ENCODE measurements at regions not wholly inside any gene's neighbourhood (a gene's known extent, or its start where the extent isn't known, plus 50 kb on each side); places are given as distances from the start of the nearest gene placed in this dataset.

DNA sequence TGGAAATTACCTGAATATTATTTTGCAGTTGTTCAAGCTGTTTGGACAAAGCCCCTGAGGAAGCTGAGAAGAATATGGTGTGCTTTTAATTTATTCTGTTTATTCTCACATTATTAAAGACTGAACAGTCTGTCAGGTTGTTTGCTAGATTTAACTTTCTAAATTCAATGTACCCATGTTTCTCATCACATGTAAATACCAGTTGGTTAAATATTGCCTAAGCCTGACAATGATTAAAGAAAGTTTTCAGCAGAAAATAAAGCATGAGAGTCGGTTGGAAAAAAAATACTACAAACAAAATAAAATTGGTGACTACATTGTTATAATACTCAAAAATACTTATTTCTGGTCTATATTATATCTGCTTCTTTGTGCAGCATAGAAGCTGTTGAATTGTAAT lies 1974.7 kb downstream of the ARAP2 start:
- H3K4me3 ChIP-seq = no peak overlapping the region
- no peaks in the 10 kb centered on the region for H3K27me3 ChIP-seq (replicated peaks; ENCODE audit: insufficient read depth)
- intact Hi-C loops (cut with DNase I) = no loop called here
- DNase-seq (ENCODE audit: low spot score) = no peak
- no peak for TF ChIP-seq POLR2A (IDR thresholded peaks at IDR 0.05)
- TF ChIP-seq, protein P1, sequence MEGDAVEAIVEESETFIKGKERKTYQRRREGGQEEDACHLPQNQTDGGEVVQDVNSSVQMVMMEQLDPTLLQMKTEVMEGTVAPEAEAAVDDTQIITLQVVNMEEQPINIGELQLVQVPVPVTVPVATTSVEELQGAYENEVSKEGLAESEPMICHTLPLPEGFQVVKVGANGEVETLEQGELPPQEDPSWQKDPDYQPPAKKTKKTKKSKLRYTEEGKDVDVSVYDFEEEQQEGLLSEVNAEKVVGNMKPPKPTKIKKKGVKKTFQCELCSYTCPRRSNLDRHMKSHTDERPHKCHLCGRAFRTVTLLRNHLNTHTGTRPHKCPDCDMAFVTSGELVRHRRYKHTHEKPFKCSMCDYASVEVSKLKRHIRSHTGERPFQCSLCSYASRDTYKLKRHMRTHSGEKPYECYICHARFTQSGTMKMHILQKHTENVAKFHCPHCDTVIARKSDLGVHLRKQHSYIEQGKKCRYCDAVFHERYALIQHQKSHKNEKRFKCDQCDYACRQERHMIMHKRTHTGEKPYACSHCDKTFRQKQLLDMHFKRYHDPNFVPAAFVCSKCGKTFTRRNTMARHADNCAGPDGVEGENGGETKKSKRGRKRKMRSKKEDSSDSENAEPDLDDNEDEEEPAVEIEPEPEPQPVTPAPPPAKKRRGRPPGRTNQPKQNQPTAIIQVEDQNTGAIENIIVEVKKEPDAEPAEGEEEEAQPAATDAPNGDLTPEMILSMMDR (IDR thresholded peaks at IDR 0.05) = no peak
- no peak for TF ChIP-seq POLR2AphosphoS5 (IDR thresholded peaks at IDR 0.05)
- H3K27ac ChIP-seq = no peak overlapping the region
- H3K4me1 ChIP-seq (replicated peaks) = no peaks in the 10 kb centered on the region
- no peaks in the 10 kb centered on the region for H3K9me3 ChIP-seq
- no peaks in the 10 kb centered on the region for H3K36me3 ChIP-seq
- WGBS = 38% methylated on average over 1 of the region's 1 CpG

DNA sequence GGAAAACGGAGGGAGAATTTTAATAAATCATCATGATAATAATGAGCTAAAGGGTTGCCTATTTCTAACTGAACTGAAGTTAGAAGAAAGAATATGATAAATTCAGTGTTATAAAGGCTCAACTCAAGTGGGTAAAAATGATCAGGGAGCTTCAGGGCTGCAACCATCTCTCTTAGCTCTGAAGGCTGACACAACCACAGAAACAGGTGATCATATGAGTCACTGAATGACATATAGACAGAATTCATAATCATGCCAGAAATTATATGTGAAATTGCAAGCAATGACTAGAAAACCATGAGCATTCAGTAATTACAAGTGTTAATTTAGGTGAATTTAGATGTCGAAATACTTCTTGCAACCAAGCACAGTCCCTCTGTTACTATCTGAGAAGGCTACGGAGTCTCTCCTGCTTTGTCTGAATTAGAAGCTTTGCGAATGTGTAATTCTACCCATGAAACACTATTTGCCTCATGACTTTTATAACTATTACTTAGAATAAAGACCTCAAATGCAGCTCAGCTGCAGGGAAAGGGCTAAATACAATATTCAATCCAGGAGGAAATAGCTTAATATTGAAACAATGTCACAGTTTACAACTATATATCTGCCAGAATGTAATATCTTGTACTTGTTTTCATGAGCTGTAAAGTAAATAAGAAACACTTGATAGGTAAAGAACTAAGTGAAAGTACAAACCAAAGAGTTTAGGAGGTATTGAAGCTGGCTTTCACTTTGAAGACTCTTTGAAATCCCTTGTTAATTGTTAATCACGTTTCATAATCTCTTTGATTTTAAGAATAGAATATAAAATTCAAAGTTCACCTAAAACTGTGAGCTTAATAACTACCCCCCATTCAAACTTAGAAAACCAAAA lies 1972.6 kb downstream of the ARAP2 start:
- H3K27me3 ChIP-seq (replicated peaks; ENCODE audit: insufficient read depth) = no peaks in the 10 kb centered on the region
- H3K4me3 ChIP-seq = no peak overlapping the region
- WGBS = 66% methylated on average over 5 of the region's 5 CpGs

DNA sequence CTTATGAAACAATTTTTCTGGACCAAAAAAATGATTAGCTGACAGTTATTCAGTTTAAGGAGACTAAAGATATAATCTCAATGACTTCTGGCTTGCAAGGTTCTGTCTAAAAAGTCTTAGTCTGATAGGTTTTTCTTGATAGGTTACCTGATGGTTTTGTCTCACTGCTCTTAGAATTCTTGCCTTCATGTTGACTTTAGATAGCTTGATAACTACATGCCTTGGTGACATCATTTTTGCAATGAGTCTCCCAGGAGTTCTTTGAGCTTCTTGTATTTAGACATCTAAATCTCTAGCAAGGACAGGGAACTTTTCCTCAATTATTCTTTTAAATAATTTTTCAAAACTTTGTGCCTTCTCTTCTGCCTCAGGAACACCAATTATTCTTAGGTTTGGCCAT lies 1965.3 kb downstream of the ARAP2 start:
- Histone ChIP-seq H3K36me3 (no peaks in the 10 kb centered on the region), H3K27me3 (replicated peaks; ENCODE audit: insufficient read depth) (no peaks in the 10 kb centered on the region), H3K4me1 (replicated peaks) (no peaks in the 10 kb centered on the region), H3K4me3 (no peak overlapping the region), H3K9me3 (no peaks in the 10 kb centered on the region), H3K27ac (no peak overlapping the region)
- intact Hi-C loops (cut with DNase I) = no loop called here
- no peak for TF ChIP-seq POLR2AphosphoS5 (IDR thresholded peaks at IDR 0.05)
- TF ChIP-seq, protein P1 (IDR thresholded peaks at IDR 0.05) = no peak
- no peak for TF ChIP-seq POLR2A (IDR thresholded peaks at IDR 0.05)
- DNase-seq (ENCODE audit: low spot score) = no peak

More for the DNA sequence above, 1972.6 kb downstream of the ARAP2 start:
- TF ChIP-seq POLR2A (IDR thresholded peaks at IDR 0.05) = no peak
- TF ChIP-seq POLR2AphosphoS5 (IDR thresholded peaks at IDR 0.05) = no peak
- TF ChIP-seq, protein P1 (IDR thresholded peaks at IDR 0.05) = no peak
- intact Hi-C loops (cut with DNase I) = no loop called here
- Histone ChIP-seq H3K4me1 (replicated peaks) (no peaks in the 10 kb centered on the region), H3K36me3 (no peaks in the 10 kb centered on the region), H3K9me3 (no peaks in the 10 kb centered on the region), H3K27ac (no peak overlapping the region)
- no peak for DNase-seq (ENCODE audit: low spot score)

DNA sequence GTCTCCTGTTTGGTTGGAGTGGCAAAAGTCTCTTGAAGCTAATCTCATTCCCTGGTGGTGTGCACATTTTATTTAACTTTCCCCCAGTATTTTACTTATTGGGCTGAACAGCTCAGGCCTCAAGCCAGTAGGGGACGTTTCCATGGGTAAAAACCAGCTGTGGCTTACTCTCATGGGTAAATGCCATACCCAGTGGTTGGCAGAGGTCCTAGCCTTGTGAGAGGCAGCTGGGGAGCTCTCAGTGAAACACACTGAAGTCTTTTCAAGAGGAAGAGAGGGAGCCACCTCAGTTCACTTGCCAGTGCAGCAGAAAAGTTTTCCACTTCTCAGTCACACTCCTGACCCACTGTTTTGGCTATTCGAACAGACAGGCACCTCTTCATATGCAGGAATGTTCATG lies 1964.2 kb downstream of the ARAP2 start:
- no peaks in the 10 kb centered on the region for H3K4me1 ChIP-seq (replicated peaks)
- 68% methylated on average over 2 of the region's 2 CpGs for WGBS
- no peaks in the 10 kb centered on the region for H3K36me3 ChIP-seq
- H3K9me3 ChIP-seq = no peaks in the 10 kb centered on the region
- intact Hi-C loops (cut with DNase I) = no loop called here
- no peak for TF ChIP-seq POLR2A (IDR thresholded peaks at IDR 0.05)
- TF ChIP-seq, protein P1 (IDR thresholded peaks at IDR 0.05) = no peak
- no peak for TF ChIP-seq POLR2AphosphoS5 (IDR thresholded peaks at IDR 0.05)
- no peak overlapping the region for H3K27ac ChIP-seq
- H3K4me3 ChIP-seq = no peak overlapping the region
- H3K27me3 ChIP-seq (replicated peaks; ENCODE audit: insufficient read depth) = no peaks in the 10 kb centered on the region
- DNase-seq (ENCODE audit: low spot score) = no peak

- intact Hi-C loops (cut with DNase I) = no loop called here
- no peak for TF ChIP-seq POLR2AphosphoS5 (IDR thresholded peaks at IDR 0.05)
- TF ChIP-seq, protein P1 (IDR thresholded peaks at IDR 0.05) = no peak
- TF ChIP-seq POLR2A (IDR thresholded peaks at IDR 0.05) = no peak
- no peak for DNase-seq (ENCODE audit: low spot score)
- no peak overlapping the region for H3K4me3 ChIP-seq
- H3K27me3 ChIP-seq (replicated peaks; ENCODE audit: insufficient read depth) = no peaks in the 10 kb centered on the region
- WGBS = 64% methylated on average over 5 of the region's 5 CpGs
- no peaks in the 10 kb centered on the region for H3K36me3 ChIP-seq
- no peak overlapping the region for H3K27ac ChIP-seq
- H3K4me1 ChIP-seq (replicated peaks) = no peaks in the 10 kb centered on the region
- no peaks in the 10 kb centered on the region for H3K9me3 ChIP-seq
These were observed 1962.5 kb downstream of the ARAP2 start for GRCh38 chr4:34281826-34282225.
